RWPE1 (cell line): ENCODE measurements at regions not wholly inside any gene's neighbourhood (a gene's known extent, or its start where the extent isn't known, plus 50 kb on each side); places are given as distances from the start of the nearest gene placed in this dataset.

ENCODE experiments used
- CTCF ChIA-PET: fragments of 350-600 bp; sonication (Branson Sonifier 250); formaldehyde crosslinking; extraction: SDS; loops from one replicate; lab custom pipeline; 2021; lab: Yijun Ruan, JAX
- POLR2A ChIA-PET: fragments of 400-600 bp; formaldehyde crosslinking; extraction: SDS; loops from one replicate; lab custom pipeline; 2020; ENCODE audit warnings: antibody characterized with exemption; ENCODE audit not compliant: low non-redundant PET; lab: Yijun Ruan, JAX
- DNase-seq: peaks from one replicate; pipeline ENCODE4 v3.0.0; 2012; ENCODE audit warnings: low spot score
- H3K27ac ChIP-seq: fragments of 450-650 bp; 2 replicates; pipeline ENCODE4 v1.5.1; 2017
- TF ChIP-seq, protein P1 (sequence below): fragments of 450-650 bp; conservative IDR thresholded peaks from 2 replicates; pipeline ENCODE4 v1.5.1; 2017; ENCODE audit warnings: low read depth, mild to moderate bottlenecking

GRCh38 chr1:189567890-189568289, 909.8 kb downstream of the BRINP3 start:
- no peak overlapping the region for H3K27ac ChIP-seq
- ChIA-PET CTCF (no interaction called here), POLR2A (no interaction called here)
- DNase-seq, result no peak
- TF ChIP-seq, protein P1, sequence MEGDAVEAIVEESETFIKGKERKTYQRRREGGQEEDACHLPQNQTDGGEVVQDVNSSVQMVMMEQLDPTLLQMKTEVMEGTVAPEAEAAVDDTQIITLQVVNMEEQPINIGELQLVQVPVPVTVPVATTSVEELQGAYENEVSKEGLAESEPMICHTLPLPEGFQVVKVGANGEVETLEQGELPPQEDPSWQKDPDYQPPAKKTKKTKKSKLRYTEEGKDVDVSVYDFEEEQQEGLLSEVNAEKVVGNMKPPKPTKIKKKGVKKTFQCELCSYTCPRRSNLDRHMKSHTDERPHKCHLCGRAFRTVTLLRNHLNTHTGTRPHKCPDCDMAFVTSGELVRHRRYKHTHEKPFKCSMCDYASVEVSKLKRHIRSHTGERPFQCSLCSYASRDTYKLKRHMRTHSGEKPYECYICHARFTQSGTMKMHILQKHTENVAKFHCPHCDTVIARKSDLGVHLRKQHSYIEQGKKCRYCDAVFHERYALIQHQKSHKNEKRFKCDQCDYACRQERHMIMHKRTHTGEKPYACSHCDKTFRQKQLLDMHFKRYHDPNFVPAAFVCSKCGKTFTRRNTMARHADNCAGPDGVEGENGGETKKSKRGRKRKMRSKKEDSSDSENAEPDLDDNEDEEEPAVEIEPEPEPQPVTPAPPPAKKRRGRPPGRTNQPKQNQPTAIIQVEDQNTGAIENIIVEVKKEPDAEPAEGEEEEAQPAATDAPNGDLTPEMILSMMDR, result no peak

- DNase-seq, result no peak
- TF ChIP-seq, protein P1, result no peak
- CTCF ChIA-PET, result no interaction called here
- POLR2A ChIA-PET, result no interaction called here
- H3K27ac ChIP-seq, result no peak overlapping the region
These were observed 881.5 kb downstream of the BRINP3 start for GRCh38 chr1:189596197-189596596.

GRCh38 chr1:189597083-189597482, 880.6 kb downstream of the BRINP3 start:
- H3K27ac ChIP-seq, result no peak overlapping the region
- TF ChIP-seq, protein P1, result no peak
- ChIA-PET CTCF (interaction anchor here (0.6 kb wide), 1 partner anchor 839 kb away, joined by 3 read pairs; no protein-coding TSS in a partner anchor), POLR2A (no interaction called here)
- no peak for DNase-seq

DNA sequence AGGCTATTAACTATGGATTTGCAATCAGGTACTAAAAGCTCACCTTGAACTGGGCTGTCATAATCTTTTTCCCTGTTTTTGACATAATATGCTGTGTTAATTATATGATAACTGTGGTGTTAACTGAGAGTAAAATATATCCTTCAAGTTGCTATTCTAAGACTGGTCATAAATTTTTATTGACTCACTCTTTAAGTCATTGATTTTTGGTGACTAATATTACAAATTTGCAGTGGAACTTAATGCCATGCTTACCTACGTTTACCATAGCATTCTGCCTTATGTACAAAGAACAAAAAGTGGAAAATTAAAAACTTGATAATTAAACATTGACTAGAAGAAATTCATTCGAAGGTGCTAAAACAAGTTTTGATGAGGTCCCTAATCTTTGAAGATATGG, 872.4 kb downstream of the BRINP3 start:
- TF ChIP-seq, protein P1, result no peak
- no peak overlapping the region for H3K27ac ChIP-seq
- CTCF ChIA-PET, result no interaction called here
- no peak for DNase-seq
- POLR2A ChIA-PET, result no interaction called here

- POLR2A ChIA-PET, result no interaction called here
- CTCF ChIA-PET, result no interaction called here
- TF ChIP-seq, protein P1, result no peak
These were observed 871.6 kb downstream of the BRINP3 start for GRCh38 chr1:189606047-189606446.

GRCh38 chr1:189606795-189607476, 870.7 kb downstream of the BRINP3 start:
- peak; percentile 28 for DNase-seq
- TF ChIP-seq, protein P1, result no peak
- no peak overlapping the region for H3K27ac ChIP-seq
- ChIA-PET POLR2A (no interaction called here), CTCF (interaction anchor here (0.7 kb wide), 1 partner anchor 63 kb away, joined by 3 read pairs; no protein-coding TSS in a partner anchor)

More at GRCh38 chr1:189606047-189606446, 871.6 kb downstream of the BRINP3 start:
- H3K27ac ChIP-seq, result no peak overlapping the region
- no peak for DNase-seq
